ENCODE measurements at regions not wholly inside any gene's neighbourhood (a gene's known extent, or its start where the extent isn't known, plus 50 kb on each side); places are given as distances from the start of the nearest gene placed in this dataset.

- Histone ChIP-seq H4K20me1 (ENCODE audit: insufficient read depth) (no peaks in the 10 kb centered on the region), H3K4me3 (ENCODE audit: low read length) (no peak overlapping the region), H3K9me2 (ENCODE audit: insufficient read depth, low read length) (no peaks in the 10 kb centered on the region), H3F3A (ENCODE audit: insufficient read depth, low read length, poor library complexity, severe bottlenecking) (no peaks in the 10 kb centered on the region), H3K27me3 (ENCODE audit: insufficient read depth, low read depth, low read length) (no peaks in the 10 kb centered on the region), H3K36me3 (ENCODE audit: insufficient read depth, low read length) (no peaks in the 10 kb centered on the region), H3K9me3 (ENCODE audit: low read length) (no peaks in the 10 kb centered on the region), H3K27ac (ENCODE audit: low read length) (no peak overlapping the region), H3K79me2 (replicated peaks; ENCODE audit: insufficient read depth, low read length) (no peaks in the 10 kb centered on the region), H3K9ac (ENCODE audit: low read length) (no peak overlapping the region), H2AFZ (ENCODE audit: low read depth, low read length) (no peak overlapping the region), H3K4me2 (ENCODE audit: low read length) (no peak overlapping the region)
- TF ChIP-seq EZH2 (IDR thresholded peaks at IDR 0.05; ENCODE audit: borderline replicate concordance, insufficient read depth, low read length, poor library complexity, severe bottlenecking) (no peak), REST (IDR thresholded peaks at IDR 0.05; ENCODE audit: borderline replicate concordance) (no peak), POLR2AphosphoS5 (IDR thresholded peaks at IDR 0.05) (no peak), SMC3 (conservative IDR thresholded peaks at IDR 0.05; ENCODE audit: poor library complexity) (no peak), CTCF (IDR thresholded peaks at IDR 0.05; ENCODE audit: poor library complexity, severe bottlenecking) (no peak), RAD21 (conservative IDR thresholded peaks at IDR 0.05) (no peak), TAF1 (IDR thresholded peaks at IDR 0.05; ENCODE audit: low read depth) (no peak), EP300 (conservative IDR thresholded peaks at IDR 0.05; ENCODE audit: poor library complexity, severe bottlenecking) (no peak), MXI1 (conservative IDR thresholded peaks at IDR 0.05; ENCODE audit: poor library complexity, severe bottlenecking) (no peak)
These were observed 224.0 kb downstream of the FAM47A start for GRCh38 chrX:33908074-33908473.

GRCh38 chrX:33906971-33907370, 225.1 kb downstream of the FAM47A start:
- no peaks in the 10 kb centered on the region for H3K36me3 ChIP-seq (ENCODE audit: insufficient read depth, low read length)
- H3K4me3 ChIP-seq (ENCODE audit: low read length), result no peak overlapping the region
- H3K27me3 ChIP-seq (ENCODE audit: insufficient read depth, low read depth, low read length), result no peaks in the 10 kb centered on the region
- H3K27ac ChIP-seq (ENCODE audit: low read length), result no peak overlapping the region
- H3K9me2 ChIP-seq (ENCODE audit: insufficient read depth, low read length), result no peaks in the 10 kb centered on the region
- H3K9ac ChIP-seq (ENCODE audit: low read length), result no peak overlapping the region
- no peaks in the 10 kb centered on the region for H3F3A ChIP-seq (ENCODE audit: insufficient read depth, low read length, poor library complexity, severe bottlenecking)
- no peak overlapping the region for H2AFZ ChIP-seq (ENCODE audit: low read depth, low read length)
- H3K9me3 ChIP-seq (ENCODE audit: low read length), result no peaks in the 10 kb centered on the region
- no peak overlapping the region for H3K4me2 ChIP-seq (ENCODE audit: low read length)
- no peaks in the 10 kb centered on the region for H4K20me1 ChIP-seq (ENCODE audit: insufficient read depth)
- no peaks in the 10 kb centered on the region for H3K79me2 ChIP-seq (replicated peaks; ENCODE audit: insufficient read depth, low read length)
- TF ChIP-seq REST (IDR thresholded peaks at IDR 0.05; ENCODE audit: borderline replicate concordance) (no peak), RAD21 (conservative IDR thresholded peaks at IDR 0.05) (no peak), TAF1 (IDR thresholded peaks at IDR 0.05; ENCODE audit: low read depth) (no peak), CTCF (IDR thresholded peaks at IDR 0.05; ENCODE audit: poor library complexity, severe bottlenecking) (no peak)
